HG02588 (cell line): ENCODE measurements at regions not wholly inside any gene's neighbourhood (a gene's known extent, or its start where the extent isn't known, plus 50 kb on each side); places are given as distances from the start of the nearest gene placed in this dataset.

Experiments used
- ATAC-seq: cut with Tn5 transposase; IDR thresholded peaks from one replicate; pipeline ENCODE4 v1.9.1; 2021; ENCODE audit warnings: mild to moderate bottlenecking, moderate library complexity; ENCODE audit not compliant: unreplicated experiment

DNA sequence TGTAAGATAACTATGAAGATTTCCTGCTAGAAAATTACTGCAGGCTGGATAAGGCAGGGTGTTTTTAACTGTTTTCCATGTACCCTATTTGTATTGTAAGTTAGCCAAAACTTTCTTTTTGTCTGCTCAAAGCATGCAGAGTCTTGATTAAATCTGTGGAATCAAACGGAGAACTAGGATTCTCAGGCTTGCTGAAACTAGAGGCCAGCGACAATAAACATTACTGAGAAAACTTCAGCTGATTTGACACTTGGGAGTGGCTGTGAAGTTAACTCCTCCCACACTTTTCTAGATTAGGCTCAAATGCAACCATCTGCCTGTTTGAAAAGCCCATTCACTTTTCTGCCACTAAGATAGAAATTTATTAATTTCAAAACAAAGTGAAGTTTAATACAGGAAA, 153.2 kb upstream of the FRMD4B start:
- ATAC-seq, result no peak

DNA sequence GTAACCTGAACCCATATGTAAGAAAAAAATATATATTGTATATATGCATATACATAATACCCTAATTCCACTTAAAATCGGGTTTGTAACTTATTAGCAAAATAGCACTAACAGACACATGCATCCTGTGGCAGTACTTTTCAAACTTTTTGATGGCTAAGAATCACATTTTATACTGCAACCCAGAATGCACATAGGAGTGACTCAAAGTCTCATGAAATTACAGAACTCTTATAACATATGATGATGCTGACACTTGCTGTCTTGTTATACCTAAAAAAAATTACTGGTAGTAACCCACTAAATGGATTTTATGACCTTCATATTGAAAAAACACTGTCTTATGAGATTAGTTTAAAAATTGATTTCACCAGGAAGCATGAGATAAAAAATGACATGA, 152.4 kb upstream of the FRMD4B start:
- ATAC-seq, result no peak

DNA sequence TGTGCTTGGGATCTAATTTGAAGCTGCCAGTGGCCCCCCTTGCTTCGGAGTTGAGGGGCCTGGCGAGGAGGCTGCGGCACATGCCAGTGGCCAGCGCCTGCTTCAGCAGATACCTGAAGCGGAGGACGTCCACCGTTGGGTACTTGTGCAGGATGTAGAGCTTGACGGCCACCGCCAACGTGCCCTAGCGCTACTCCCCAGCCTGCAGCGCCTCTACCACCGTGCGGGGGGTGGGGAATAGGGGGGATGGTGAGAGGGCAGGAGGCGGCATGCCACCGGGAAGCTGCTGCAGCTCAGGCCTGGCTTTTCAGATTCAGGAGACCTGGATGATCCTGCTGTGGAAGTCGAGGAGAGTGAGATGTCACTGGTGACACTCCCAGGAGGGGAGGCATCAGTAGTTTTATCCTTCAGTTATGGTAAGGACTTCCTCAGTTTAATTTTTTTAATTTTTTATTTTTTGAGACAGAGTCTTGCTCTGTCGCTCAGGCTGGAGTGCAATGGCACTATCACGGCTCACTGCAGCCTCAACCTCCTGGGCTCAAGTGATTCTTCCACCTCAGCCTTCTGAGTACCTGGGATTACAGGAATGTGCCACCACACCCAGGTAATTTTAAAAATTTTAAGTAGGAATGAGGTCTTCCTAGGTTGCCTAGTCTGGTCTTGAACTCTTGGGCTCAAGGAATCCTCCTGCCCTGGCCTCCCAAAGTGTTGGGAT, 150.6 kb upstream of the FRMD4B start:
- ATAC-seq, result no peak

DNA sequence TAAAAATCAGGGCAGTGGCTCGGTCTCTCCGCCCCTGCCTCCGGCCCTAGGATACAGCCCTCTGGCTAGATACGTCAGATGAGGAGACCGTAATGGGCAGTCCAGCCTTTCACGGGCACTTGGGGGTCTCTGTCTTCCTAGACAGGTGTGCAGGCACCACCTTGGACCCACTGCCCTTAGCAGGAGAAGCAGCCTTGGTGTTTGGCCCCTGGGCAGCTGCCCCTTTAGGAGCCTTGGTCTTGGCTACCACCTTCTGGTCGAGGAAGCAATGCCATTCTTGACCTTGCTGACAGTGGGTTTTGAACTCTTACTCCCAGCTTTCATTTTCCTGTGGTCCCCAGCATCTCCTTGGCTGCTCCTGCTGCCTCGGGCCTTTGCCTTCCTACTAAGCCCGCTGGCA, 149.7 kb upstream of the FRMD4B start:
- ATAC-seq, result no peak

DNA sequence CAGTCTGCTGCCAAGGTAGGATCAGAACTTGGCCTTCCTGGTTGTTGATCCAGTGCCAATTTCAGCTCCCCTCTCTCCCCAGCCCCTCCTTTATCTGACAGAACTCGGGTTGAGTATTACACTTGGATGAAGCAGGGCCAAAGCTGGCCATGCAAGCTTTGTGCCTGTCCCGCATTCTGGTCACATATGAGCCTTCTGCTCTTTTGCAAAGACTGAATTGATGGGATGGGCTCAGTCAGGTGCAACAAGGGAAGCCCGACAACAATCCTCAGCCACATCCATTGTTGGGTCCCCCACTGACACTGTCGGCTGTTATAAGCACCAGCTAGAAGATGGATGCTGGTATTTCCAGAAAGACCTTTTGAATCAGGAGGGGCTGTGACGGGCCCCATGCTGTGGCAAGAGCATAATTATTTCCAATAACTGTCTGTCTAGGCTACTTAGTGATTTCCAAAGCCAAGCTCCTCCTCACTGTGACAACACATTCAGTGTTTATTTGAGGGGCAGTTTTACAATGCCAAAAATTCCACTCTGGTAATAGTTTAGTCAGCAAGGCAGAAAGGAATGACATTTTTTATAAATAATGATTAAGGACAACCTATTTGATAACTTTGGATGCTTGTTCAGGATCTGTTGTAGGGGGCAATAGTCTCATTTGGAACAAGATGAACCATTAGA, 146.8 kb upstream of the FRMD4B start:
- ATAC-seq, result no peak

DNA sequence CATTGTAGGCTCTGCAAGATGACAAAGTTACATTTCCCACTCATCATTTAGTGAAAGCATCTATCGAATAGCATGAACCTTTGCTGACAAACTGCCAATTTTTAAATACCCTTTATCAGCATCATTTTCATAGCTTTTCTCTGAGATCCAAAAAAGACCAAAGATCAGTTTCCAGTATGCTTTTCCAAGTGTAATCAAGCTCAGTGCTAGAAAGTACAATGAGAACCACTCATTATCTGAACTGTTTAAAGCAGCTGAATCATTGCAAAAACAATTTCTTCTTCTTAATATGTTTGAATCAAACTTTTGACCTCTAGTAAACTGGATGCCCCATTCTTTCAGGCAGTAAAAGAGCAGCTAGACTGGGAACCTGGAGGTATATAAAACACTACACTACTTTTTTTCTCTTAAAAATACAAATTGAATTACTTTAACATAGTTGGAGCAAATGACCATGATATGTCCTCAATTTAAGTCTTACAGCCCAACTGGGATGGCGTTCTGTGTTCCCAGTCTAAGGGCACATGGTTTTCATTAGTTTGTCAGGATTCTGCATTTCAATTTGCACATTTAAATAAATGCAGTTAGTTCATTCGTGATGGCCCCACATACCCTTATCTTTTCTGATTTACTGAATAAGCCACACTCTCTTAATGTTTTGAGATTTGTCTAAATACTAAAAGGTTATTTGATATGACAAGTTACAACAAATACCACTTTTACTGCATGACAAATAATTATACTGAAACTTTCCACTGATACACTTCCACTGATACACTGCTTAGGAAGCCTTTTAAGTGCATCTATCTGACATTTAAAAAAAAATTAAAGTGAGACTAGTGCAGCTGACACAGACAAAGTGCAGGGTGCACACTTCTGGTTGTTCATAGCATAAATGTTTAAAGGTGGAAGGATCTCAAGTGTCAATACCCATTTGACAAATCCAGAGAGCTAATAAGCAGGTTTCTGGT, 146.0 kb upstream of the FRMD4B start:
- no peak for ATAC-seq

DNA sequence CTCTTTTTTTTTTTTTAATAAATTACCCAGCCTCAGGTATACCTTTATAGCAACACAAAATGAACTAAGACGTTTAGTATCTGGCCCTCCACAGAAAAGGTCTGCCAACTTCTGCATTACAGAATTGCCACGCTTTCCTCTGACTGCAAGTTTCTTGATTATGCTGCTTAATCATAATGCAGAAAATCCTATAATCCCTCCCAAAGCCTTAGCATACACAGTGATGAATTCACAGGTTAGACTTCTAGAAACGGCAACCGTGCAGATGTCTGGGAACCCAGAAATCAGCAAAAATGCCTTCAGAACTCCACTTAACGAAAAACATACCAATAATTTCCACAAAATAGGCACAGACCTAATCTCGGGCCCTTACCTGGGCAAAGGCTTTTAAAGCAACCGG, 144.7 kb upstream of the FRMD4B start:
- no peak for ATAC-seq

DNA sequence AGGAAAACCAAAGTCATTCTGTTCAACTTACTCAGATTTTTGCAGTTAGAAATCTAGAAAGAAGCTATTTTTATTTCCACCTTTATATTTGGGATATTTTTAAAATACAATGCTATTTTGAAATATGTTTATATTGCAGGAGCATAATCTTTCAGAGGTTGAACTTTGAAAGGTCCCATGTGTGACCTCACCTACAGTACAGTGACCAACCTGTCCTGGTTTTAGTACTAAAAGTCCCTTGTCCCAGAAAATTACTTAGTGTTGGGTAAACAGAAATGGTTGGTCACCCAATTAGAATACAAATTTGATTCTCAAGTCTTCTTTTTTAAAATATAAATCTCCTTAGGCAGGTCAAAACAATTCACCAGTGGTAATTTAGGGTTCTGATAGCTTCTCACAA, 141.6 kb upstream of the FRMD4B start:
- ATAC-seq, result no peak

DNA sequence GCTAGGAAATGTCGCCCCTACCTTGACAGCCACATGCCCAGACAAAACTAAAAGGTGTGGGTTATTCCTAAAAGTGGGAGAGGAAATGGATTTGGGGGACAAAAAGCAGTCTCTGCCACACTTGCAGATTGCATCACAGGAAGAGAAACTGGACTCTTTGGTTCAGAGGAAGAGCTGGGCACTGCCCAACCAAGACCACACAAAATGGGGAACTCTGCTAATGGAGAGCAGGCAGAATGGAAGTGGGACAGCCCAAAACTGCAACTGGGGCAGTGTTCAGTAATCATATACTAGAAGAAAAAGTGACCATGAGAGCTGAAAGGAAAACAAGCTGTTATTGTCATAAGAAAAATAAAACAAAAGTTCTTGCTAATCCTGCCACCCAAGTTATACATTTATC, 138.9 kb upstream of the FRMD4B start:
- ATAC-seq, result no peak

DNA sequence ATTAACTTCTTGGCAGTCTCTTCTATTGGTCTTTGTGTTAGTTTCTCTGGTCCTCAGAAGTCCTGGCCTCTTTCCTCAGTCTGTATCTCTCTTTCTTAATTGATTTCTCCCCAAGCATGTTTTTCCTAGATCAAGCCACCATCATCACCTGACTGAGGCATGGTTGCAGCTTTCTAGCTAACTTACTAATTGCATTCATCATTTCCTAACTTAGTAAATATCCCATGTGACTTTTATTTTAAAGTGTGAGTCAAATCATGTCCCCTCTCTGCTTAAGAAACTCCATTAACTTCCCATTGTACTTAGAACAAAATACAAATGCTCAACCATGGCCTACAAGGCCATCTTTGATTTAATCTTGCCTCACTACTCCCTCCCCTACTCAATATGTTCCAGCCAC, 135.4 kb upstream of the FRMD4B start:
- no peak for ATAC-seq

DNA sequence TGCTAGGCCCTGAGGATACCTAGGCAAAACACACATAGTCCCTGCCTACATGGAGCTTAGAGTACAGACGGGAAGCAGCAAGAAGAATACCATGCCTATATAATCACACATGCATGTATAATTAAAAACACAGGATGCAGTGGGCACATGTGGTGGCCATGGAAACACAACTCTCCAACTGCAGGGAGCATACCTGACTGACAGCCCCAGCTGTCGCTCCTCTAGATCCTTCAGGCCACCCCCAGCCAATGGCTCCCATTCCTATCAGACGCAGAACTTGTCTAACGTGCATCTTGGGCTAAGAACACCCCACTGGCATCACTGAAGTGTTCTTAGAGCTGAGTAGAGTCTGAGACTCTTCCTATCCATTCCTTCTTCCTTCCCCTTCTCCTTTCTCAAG, 125.5 kb upstream of the FRMD4B start:
- ATAC-seq, result no peak

DNA sequence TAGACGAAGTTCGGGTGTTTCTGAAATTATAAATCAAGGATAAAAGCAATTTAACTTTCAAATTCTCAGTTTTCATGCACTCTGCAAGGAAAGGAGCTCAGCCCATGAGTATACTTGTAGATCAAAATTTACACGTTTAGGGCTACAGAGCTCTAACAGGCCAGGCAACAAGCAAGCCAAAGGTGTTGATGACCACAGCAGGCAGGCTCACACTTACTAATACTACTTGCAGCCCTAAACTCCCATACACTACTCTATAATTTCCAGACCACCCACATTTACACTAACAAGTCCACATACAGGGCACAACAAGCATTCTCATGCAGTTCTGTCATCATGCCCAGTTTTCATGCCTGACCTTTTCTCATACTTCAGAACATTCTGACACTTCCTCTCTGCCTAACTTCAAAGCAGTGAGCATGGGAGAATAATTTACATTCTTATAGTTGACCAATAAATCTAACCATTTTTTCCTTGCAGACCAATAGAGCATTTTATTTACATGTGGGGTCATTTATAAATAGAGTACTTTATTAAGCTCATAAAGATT, 124.7 kb upstream of the FRMD4B start:
- ATAC-seq, result no peak

DNA sequence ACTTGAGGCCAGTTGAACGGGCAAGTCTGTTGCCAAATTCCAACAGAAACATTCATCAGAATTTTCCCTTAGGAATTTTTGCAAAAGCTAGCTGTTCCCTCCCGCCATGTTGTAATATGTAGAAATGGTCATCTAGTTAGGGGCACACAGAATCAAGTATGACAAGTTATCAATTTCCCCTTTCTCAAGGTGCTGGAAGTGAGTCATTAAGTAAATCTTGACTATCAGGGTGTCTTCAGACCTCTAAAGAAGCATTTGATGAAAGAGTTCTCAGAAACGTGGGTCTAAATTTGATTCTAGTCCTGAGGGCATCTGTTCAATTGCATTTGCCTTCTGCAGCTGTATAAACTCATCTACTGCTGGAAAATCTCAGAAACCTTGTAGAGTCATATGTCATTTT, 123.4 kb upstream of the FRMD4B start:
- ATAC-seq, result no peak

DNA sequence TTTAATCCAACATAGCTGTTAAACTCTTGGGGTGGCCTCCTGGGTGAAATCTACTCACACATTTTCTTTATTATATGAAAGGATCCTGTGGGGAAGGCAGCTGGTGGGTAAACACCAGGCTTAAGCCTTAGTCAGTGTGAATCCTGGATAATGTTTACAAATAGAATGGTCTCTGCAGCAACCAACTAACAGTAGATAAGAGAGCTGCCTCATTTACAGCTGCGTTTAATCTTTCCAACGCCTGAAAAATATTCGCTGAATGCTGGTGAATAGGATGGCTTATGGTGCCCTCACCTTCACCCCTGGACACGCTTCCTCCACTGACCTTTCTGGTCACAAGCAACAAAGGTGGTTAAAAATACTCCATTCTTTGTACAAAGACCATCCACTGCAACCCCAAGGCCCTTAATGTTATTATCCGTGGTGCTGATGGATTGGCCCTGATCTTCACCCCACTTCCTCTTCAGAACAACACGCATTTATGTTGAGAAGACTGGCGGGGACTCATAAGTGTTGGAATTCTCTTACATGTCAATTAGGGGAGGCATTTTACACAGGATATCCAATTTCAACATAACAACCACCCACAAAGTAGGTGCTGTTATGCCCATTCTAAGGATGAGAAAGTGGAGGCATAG, 120.0 kb upstream of the FRMD4B start:
- no peak for ATAC-seq

DNA sequence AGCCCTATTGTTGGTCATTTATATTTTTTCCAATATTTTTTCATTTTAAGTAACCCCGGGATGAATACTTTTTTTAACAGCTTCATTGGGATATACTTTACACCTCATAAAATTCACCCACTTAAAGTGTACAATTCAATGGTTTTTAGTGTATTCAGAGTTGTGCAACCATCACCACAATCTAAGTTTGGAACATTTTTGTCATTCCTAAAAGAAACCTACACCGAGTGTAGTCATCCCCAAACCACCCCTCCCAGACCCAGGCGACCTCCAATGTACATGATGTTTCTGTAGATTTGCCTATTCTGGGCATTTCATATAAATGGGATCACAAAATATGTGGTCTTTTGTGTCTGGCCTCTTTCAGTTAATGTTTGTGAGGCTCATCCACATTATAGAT, 118.3 kb upstream of the FRMD4B start:
- ATAC-seq, result no peak

DNA sequence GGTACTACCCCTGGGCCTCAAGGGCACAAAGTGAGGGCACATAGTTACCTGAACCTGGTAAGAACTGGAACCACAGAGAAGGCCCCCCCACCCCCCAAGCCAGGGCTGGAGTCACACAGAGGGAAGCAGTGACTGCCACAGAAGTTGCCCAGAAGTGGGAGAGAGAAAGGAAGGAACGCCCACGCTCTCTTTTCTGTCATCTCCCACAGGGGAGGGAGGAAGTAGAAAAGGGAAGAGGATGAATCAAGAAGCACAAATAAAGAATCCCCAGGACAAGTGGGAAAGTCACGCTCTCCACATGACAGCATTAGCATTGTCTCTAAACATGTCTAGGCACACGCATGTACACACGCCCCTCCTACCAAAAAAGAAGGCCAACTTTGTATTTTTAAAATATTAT, 114.7 kb upstream of the FRMD4B start:
- no peak for ATAC-seq

DNA sequence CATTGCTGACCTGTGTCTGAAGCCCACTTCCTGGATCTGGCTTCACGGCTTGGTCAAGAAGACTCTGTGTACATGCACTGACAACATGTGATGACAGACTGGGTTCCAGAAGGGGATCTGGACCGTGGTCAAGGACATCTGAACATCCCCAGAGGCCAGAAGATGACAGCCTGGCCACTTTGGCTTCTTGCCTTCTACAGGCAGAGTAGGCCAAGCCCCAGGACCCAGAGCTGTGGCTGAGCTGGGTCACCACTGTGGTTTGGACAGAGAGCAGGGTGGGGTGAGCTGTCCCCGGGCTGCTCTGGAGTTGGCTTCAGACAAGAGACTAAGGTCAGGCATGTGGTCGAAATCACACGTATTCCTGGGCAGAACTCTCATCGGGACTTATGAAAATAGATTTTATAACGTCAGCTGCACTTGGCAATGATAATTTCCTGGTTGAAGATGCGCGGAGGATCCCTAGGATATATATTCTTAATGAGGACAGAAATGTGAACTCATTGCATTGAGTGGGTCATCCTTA, 114.1 kb upstream of the FRMD4B start:
- ATAC-seq, result no peak

DNA sequence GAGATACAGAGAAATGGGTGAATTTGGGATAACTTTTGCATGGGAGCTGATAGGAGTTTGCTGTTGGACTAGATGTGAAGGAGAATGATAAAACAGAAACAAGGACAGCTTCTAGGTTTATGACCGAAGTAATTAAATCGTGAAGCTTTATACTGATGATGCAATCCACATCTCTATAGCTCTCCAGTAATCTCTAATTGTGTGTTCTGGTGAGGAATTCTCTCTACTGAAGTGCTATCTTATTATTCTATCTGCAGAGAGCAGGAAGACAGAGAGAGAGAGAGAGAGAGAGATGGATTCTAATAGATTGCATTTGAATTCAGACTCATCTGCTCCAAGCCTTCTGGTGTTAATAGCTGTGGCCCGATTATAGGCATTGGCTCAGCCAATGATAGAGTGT, 113.5 kb upstream of the FRMD4B start:
- no peak for ATAC-seq

DNA sequence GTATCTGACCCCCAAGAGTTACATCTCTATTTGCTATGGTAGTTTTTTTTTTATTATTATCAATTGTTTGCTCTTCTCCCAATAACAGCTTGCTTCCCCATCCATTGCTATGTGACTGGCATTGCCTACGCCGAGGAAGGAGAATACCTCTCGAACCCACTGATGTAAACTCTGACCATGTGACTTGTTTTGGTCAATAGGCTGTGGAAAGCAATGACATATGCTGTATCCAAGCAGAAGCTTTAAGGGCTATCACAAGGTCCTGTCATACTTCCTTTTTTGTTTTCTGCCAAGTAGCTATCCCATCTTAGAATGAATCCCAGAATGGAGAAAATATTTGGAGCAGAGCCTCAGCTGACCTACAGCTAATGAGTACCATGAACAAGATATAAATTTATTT, 111.0 kb upstream of the FRMD4B start:
- no peak for ATAC-seq

DNA sequence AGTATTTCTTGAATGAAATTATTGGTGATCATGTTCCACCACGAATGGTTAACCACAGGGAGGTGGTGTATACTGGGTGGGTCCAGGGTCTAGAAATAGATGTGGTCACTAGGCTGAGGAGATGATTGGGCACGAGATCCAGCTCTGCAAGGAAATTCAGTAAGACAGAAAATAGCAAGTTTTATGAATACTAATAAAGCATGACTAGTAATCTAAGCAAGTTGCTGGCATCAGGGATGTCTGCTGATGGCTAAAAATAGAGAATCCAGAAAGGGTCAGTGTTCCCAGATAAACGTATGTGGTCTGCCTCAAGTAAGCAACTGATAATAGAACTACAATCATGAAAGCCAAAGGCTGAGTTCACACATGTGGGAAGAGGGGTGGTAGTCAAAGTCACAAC, 108.3 kb upstream of the FRMD4B start:
- no peak for ATAC-seq

DNA sequence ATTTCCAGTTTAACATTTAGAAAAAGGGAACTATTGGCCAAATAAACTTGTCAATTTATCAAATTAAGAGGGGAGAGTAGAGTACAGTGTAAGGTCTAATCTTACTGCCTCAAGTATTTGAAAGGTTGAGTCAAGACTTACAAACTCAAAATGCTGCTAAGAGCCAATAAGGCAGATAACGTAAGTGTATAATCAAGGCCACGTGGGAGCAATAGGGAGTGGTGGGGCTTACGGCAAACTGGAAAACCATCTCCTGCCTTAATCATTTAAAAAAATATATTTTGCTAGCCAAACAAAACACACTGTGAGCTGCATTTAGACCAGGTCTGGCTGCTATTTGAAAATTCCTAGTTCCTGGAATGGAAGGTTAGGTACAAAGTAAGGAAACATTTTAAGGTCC, 107.3 kb upstream of the FRMD4B start:
- no peak for ATAC-seq
